ENCODE measurements at regions not wholly inside any gene's neighbourhood (a gene's known extent, or its start where the extent isn't known, plus 50 kb on each side); places are given as distances from the start of the nearest gene placed in this dataset.

DNA sequence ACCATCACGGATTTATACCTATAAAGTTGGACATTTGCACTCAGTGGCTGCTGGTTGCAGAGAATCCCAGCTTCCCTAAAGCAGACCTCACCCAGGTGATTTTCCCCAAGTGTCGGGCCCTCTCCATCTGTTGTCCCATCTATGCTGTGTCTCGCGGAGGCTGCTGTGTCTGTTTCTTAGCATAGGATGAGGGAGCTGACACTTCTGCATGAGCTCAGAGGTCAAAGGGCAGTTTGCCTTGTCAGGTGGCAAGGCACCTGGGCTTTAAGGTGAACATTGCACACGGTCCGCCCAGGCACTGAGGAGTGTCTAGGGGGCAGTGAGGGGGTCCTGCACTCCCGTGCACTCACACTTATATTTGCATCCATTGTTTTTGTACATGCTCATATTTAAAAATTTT, 151.6 kb downstream of the ZIC5 start:
- DNase-seq, result no peak

DNA sequence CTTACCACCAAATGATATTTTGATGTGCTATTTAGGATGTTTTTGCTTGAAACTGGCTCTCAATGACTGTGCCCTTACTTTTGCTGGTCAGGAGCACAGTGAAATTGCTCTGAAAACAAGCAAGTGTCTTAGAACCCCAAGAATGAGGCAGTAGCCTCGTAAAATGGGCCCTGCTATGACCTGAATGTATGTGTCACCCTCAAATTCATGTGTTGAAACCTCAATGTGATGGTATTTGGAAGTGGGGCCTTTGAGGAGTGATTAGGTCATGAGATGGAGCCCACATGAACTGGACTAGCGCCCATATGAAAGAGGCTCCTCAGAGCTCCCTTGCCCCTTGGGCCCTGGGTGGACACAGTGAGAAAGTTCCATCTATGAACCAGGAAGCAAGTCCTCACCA, 155.2 kb downstream of the ZIC5 start:
- DNase-seq, result no peak

DNA sequence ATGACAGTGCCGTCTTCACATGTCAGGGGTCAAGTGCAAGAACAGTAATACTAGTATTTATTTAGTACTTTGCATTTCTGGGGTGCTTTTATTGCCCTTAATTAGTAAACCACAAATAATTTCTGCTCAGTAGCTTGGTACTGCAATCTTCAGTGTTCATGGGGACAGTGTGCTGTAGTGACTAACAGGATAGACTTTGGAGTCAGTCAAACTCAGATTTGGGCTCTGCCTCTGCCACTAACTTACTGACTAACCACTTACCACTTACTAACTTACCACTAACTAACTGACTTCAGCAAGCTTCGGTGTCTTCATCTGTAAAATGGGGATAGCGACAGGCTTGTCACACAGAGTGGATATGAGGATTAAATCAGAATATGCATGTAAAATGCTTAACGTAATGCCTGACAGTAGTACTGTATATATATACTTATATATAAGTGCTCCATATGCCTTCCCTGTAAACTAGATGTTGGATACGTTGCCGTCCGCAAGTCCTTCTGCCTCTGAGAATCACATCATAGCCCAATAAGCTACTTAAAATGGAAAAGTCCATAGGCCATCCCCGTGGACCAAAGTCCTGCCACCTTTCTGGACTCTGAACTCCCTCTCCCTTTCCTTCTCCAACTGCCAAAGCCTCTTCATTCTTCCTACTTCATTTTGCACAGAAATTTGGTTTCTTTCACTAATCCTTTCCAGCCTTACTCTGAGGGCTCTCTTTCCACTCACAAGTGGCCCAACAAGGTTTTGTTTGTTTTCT, 158.1 kb downstream of the ZIC5 start:
- DNase-seq, result no peak

DNA sequence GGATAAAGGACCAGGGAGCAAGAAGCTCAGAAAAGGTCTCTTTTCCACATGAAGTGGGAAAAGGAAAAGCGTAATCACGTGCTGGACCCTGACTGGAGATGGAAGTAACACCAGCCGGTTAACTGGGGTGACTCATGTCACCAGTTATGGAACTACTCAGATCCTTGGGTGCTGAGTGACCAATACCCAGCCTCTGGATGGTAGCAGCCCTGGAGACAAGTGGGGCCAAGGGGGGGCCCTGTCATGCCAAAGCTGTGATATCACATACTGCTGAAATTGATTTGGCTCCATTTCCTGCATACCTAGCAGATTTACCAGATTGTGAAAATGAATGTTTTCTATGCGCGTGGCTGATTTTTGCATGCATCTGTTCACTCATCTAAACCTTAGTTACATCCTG, 158.9 kb downstream of the ZIC5 start:
- DNase-seq, result no peak

DNA sequence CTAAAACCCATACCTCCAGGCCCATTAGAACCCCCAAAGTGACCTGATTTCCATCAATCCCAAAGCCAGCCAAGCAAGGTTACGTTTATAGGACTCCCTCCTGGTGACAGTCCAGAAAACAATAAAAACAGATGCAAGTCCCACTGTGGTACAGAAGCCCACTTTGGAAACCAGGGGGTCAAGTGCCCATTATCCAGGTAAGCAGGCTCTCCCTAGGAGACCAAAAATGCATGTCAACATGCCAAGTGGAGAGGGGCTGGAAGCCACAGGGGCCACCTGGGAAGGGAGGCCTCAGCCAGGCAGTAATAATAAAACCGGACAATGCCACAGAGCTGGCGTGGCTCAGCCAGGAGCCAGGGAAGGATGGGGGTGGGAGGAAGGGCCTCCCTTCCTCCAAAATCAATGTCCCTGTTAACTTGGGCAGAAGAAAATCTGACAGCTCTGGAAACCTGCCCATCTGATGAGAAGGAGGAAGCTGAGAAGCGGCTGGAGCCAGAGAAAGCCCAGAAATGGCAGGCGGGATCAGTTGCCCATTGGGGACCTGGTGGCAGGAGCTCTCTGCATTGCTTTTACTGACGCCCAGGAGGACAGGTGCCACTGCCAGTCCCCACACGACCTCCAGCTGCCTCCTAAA, 160.4 kb downstream of the ZIC5 start:
- no peak for DNase-seq

GRCh38 chr13:99809926-99810325, 161.6 kb downstream of the ZIC5 start:
- no peak for DNase-seq

- DNase-seq, result no peak
Observed at GRCh38 chr13:99809496-99809895, 162.1 kb downstream of the ZIC5 start.

DNA sequence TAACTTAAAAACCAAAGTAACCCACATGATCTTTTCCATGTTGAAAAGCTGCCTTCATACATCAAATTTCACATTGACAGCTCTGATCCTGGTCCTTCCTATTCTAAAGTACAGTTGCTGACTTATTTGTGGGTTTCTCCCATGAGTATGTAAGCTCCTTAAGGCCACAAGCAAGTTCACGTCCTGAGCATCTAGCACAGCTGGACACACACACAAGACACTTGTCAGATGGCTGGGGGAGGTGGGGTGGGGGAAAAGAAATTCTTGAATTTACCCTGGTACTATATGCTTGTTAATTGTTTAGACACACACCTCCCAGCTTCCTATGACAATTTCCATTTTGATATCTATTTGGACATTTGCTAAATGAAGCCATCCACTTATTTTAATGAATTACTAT, 162.8 kb downstream of the ZIC5 start:
- DNase-seq, result no peak

DNA sequence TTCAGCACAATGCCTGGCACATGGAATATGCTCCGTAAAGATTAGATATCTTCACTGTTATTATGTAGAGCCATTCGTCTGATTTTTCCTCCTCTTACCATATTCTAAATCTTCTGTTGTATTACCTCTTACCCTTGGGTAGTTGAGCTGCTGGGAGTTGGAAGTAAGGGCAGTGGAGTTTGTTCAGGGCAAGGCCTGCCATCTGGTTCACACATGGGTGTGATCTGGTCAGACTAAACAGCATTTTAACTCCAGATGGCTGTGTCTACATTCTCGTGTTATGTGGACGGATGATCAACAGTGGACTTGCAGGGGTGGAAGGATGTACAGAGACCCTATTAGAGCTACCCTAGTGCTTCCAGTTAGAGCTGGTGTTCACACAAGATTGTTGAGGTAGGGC, 164.9 kb downstream of the ZIC5 start:
- DNase-seq, result no peak

- no peak for DNase-seq
Observed at GRCh38 chr13:99805361-99805760, 166.2 kb downstream of the ZIC5 start.

DNA sequence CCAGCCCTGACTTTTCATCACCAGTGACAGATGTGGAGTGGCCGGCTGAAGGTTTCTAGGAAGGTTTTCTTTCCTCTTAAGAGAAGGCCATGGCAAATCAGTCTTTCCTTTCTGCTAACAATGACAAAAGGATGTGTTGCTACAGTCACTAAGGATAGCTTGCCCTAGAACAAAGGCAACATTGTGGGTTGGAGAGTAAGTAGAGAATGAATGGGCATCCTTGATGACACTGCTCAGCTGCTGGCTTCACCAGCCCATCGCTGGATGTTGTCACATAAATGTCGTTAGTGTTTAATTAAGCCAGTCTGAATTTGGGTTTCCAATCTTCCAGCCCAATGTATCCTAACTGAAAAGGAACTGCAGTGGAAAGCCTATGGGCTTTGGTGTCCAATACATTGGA, 168.4 kb downstream of the ZIC5 start:
- DNase-seq, result no peak

DNA sequence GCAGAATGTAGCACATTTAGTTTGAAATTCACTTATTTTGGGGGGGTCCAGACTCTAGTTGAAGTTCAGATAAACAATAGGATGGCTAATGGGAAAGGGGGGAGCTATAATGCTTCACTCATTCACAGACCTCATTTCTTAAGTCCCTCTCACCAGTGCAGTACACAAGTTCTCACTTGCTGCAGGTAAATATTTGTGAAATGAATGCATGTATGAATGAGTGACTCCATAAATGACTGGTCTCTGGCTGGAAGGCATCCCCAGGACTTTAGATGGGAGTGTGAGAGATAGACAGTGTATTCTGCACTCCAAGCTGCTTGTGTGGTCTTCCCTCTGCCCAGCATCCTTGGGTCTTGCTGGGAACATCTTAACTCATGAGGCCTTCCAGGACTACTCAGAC, 169.2 kb downstream of the ZIC5 start:
- DNase-seq, result no peak

GRCh38 chr13:99800951-99801350, 170.6 kb downstream of the ZIC5 start:
- no peak for DNase-seq

DNA sequence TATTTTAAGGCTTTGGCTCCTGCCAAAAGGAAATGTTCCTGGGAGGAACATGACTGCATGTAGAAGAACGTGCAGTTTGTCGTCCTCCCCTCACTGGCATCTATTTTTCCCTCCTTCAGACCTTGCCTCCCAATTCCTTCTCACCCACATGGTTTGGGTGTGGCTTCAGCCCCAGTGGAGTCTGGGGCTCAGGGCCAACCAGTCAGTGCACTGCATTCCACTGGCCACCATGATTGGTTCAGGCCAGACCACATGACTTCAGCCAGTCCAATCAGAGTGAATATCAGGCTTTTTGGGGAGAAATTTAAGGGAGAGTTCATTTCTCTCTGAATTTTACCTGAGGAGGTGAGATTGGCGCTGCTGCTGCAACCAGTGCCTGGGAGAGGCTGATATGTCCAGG, 171.6 kb downstream of the ZIC5 start:
- DNase-seq, result no peak

GRCh38 chr13:99798756-99799155, 172.8 kb downstream of the ZIC5 start:
- no peak for DNase-seq

DNA sequence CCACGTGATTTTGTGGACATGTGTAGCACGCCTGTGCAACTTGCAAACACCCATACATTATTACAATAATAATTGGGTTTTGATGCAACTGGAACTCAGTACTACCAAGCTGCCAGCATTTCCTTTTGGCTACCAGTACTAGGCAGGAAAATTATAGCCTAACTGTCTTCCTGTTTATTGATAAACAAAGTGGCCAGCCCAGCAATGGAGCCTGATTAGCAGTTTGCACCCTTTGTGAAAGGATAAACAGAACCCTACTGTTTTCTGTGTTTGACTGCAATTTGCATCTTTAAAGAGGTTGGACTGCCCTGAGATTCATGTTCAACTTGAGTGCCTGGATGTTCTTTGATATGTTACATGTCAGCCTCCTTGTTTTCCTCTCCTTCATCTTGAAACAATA, 173.9 kb downstream of the ZIC5 start:
- DNase-seq, result no peak

GRCh38 chr13:99796175-99796819, 175.3 kb downstream of the ZIC5 start:
- peak in 1 of 2 experiments; percentile 4 for DNase-seq

DNA sequence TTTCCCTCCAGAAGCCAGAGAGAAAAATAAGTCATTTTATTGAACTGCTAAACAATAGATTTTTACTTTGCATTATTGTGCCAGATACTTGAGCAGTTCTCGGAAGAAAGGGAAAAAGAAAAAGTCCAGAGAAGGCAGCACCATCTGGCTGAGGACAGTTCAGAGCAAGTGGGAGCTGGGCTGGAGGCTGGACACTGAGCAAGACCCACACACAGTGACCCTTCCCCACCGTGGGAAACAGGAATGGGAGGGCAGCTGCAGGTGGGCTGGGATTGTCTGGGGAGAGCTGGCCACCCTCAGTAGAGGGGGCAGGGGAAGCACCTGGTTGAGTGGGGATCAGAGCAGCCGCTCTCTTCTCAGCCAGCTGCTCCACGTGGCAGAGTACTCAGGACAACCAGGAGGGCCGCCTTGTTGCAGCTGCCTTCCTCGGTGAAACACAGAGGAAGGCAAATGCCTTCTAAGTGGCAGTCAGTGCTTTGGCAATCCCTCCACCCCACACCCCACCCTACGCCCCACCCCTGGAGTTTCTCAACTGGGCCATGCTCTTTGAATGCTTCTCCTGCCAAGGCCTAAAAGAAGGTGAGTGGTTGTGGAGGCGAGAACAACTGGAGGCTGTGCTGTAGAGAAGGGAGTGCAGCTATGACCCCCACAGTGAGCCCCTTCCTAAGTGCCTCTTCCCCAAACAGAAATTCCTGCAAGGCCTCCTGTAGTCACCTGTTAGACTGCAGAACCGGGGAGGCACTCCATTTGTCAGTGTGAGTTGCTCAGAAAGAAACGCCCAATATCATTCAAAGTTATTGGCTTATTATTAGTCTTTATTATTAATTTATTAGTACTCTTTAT, 179.3 kb downstream of the ZIC5 start:
- DNase-seq, result no peak

DNA sequence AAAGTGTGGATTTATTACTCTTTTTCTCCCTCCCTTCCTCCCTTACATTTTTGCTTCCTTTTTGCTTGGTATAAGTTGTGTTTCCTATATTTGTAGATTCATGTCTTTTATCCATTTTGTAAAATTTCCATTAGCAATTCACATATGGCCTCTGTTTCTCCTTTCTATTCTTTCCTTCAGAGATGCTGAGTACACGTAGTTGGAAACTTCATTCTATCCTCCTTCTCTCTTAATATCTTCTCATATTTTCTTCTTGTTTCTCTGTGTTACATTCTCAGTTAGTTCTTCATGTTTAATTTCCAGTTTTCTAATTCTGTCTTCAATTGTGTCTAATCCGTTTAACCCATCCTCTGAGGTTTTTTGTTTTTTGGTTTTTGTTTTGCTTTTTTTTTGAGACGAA, 188.9 kb downstream of the ZIC5 start:
- no peak for DNase-seq

DNA sequence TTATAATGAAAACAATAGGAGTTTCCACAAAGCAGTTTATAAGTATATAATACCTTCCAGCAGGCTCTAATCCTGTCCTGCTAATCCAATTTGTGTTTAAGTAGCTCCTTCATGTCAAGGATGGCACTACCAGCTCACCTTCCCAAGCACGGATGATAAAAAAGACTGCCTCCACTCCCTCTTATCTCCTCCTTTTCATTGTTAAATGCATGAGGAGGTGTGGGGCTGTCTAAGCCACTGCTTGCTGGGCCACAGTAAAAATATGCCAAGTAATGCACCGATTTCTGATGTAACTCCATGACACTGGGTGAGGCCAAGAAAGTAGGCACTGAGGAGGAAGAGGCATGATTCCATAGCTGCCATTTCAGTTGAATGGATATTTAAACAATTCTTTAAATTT, 193.1 kb downstream of the ZIC5 start:
- DNase-seq, result no peak

DNA sequence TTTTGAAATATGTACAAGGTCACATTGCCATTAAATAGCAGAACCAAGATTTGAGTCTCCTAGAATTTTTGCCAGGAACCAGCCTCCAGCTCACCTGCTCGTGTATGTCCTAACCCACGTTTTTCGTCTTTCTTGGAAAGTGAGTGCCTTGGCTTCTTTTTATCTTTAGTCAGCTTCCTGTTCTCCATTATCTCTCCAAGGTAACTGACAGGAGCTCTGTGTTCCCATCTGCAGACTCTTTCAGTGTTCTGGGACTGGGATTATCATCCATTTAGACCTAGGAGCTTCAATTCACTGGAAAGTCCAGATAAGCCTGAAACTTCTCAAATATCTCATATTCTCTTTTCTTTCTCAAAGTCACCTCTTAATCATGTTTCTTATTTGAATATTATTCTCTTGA, 193.7 kb downstream of the ZIC5 start:
- no peak for DNase-seq

GRCh38 chr13:99774644-99775043, 196.9 kb downstream of the ZIC5 start:
- no peak for DNase-seq

DNA sequence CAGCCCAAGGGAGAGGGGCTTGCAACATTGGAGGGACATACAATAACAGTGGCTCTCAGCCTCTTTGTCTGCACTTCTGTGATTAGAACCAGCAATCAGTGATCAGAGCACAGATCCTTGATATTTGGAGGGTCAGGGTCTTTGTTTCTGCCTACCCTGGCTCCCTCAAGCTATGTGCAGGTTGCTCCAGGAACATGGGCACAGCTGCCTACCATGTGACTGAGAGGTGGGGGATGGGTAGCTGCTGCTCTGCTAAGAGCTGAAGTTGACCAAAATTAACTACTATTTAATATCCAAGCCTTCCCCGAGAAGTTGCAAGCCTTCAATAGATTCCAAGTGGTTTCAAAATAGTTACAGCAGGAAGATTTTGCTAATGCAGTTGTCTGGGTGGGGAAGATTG, 202.6 kb downstream of the ZIC5 start:
- DNase-seq, result no peak

DNA sequence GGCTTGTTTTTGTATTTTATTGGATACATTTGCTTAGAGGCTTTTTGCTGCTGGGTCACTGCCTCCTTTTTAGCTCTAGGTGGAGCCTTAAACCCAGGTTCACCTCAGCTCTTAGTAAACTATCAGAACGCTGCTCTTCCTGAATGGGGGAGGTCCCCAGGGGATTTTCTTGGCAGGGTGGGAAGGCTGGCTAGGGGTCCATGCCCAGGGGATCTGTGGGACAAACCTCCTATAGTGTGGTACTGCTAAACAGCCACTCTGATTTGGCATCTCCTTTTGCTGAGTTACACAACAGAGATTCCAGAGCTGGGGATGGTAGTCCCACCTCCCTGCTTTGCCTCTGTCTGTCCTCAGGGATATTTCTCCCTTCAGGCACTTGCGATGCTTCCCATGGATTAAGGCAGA, 204.9 kb downstream of the ZIC5 start:
- DNase-seq, result no peak
